GM04503 (cell line): ENCODE measurements at regions not wholly inside any gene's neighbourhood (a gene's known extent, or its start where the extent isn't known, plus 50 kb on each side); places are given as distances from the start of the nearest gene placed in this dataset.

ENCODE experiments used
- DNase-seq: peaks from one replicate; pipeline ENCODE4 v3.0.0-alpha.2; 2012; ENCODE audit warnings: low read depth

- DNase-seq: no peak
These were observed 107.9 kb upstream of the ZP4 start for GRCh38 chr1:237998581-237998980.

GRCh38 chr1:237983496-237983895, 92.8 kb upstream of the ZP4 start:
- DNase-seq: no peak

- no peak for DNase-seq
These were observed 90.5 kb upstream of the ZP4 start for GRCh38 chr1:237981223-237981622.

GRCh38 chr1:237976331-237976730, 85.6 kb upstream of the ZP4 start:
- no peak for DNase-seq

GRCh38 chr1:237975903-237976302, 85.2 kb upstream of the ZP4 start:
- no peak for DNase-seq

GRCh38 chr1:237975376-237975775, 84.7 kb upstream of the ZP4 start:
- no peak for DNase-seq

GRCh38 chr1:237972186-237972585, 81.5 kb upstream of the ZP4 start:
- no peak for DNase-seq

- no peak for DNase-seq
These were observed 72.3 kb upstream of the ZP4 start for GRCh38 chr1:237962985-237963384.

GRCh38 chr1:237961754-237962153, 71.0 kb upstream of the ZP4 start:
- no peak for DNase-seq

GRCh38 chr1:237959838-237960237, 69.1 kb upstream of the ZP4 start:
- no peak for DNase-seq

GRCh38 chr1:237953238-237953637, 62.5 kb upstream of the ZP4 start:
- no peak for DNase-seq
